T-helper 2 cell treated with Interferon-gamma antibody and Interleukin-4, amounts not matched to agents 5 μg/mL and 100 μg/mL, for 36 hours (primary cell): ENCODE measurements at regions not wholly inside any gene's neighbourhood (a gene's known extent, or its start where the extent isn't known, plus 50 kb on each side); places are given as distances from the start of the nearest gene placed in this dataset.
"Not testable (repeated sequence)": the region's sequence is repeated elsewhere in the genome, so short reads cannot be mapped to it uniquely, and the experiment has no call there.

Experiments used
- DNase-seq: peaks from one replicate; pipeline ENCODE4 v3.0.0; 2021; ENCODE audit warnings: low spot score
- H3K27ac Mint-ChIP-seq: one replicate; pipeline ENCODE4 v1.8.0; 2021; ENCODE audit warnings: mild to moderate bottlenecking, mixed read lengths
- H3K27me3 Mint-ChIP-seq: one replicate; pipeline ENCODE4 v1.8.0; 2021; ENCODE audit warnings: low read depth, mixed read lengths
- H3K36me3 Mint-ChIP-seq: one replicate; pipeline ENCODE4 v1.8.0; 2021; ENCODE audit warnings: low read depth, mixed read lengths
- H3K4me1 Mint-ChIP-seq: one replicate; pipeline ENCODE4 v1.8.0; 2021; ENCODE audit warnings: low read depth, mixed read lengths
- H3K4me3 Mint-ChIP-seq: one replicate; pipeline ENCODE4 v1.8.0; 2022; ENCODE audit warnings: mild to moderate bottlenecking, moderate library complexity, mixed read lengths
- H3K9me3 Mint-ChIP-seq: one replicate; pipeline ENCODE4 v1.8.0; 2021; ENCODE audit warnings: mixed read lengths

DNA sequence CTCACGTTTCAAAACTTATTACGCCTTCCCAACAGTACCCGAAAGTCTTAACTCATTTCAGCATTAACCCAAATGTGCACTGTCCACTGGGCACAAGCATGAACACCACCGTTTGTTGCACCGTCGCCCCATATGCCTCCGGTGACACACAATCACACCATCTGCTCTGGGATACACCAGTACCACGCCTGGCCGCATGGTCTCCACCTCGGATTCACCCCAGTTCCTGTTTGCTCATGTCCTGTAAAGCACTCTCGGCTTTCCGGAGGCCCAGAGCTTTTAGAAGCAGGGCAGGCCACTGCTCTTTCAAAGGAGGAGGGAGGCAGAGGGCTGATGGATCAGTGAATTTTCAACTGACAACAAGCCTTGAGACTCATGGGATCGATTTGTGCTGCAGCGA lies 1570.0 kb upstream of the DEFB115 start:
- Mint-ChIP-seq H3K27ac (no peak overlapping the region), H3K9me3 (peaks cover 37% of the 10 kb centered on the region), H3K4me1 (no peaks in the 10 kb centered on the region), H3K27me3 (no peaks in the 10 kb centered on the region), H3K36me3 (no peaks in the 10 kb centered on the region), H3K4me3 (no peak overlapping the region)
- DNase-seq: no peak

DNA sequence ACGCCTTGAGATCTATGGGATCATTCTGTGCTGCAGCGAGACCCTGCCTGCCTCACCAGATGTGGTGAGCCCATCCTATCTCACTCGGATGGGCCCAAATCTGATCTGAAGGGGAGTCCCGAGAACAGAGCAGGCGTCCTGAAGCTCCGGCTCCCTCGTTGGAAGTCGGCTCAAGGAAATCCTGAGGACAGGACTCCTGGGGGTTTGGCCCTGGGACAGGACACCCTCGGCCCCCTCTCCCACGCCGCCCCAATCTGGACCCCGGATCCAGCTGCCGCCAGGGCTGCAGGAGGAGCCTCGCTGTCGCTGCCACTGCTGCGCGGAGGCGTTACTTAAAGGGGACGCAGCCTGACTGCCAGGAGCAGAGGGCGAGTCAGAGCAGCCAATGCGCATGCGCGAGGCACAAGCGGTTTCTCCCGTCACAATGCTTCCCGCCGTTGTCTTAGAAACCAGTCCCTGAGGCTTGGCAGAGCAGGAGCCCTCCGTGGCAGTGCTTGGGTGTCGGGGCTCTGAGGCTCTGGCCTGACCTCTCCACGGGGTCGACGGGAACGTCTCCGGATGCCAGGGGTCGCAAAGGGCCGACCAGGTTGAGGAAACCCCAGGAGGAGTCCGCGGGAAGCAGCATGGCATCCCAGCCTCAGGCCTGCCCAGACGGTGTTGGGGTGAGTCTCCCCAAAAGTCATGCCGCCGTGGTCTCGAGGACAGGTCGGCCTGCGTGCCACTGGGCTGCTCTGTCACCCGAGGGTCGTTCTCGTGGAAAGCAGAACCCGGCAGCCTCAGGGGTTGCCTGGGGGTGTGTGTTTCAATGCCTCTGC lies 1567.8 kb upstream of the DEFB115 start:
- Mint-ChIP-seq H3K4me3 (no peak overlapping the region), H3K36me3 (no peaks in the 10 kb centered on the region), H3K9me3 (peaks cover 27% of the 10 kb centered on the region), H3K4me1 (no peaks in the 10 kb centered on the region), H3K27ac (no peak overlapping the region), H3K27me3 (no peaks in the 10 kb centered on the region)
- no peak for DNase-seq

DNA sequence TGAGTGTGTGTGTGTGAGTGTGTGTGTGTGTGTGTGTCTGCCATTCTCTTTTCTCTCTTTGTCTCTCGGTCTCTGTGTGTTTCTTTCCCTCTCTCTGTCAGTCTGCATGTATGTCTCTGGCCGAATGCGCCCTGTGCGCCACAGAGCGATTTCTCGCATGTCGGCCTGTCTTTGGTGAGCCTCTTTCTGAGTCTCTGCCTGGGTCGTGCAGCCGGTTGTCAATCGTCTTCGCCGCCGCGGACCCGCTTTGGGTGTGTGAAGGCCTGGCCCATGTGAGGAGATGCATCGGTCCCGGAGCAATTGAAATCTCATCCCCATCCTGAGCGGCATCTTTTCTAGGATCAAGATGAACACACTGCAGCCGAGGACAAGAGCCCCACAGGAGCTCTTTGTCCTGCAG lies 1567.2 kb upstream of the DEFB115 start:
- no peaks in the 10 kb centered on the region for H3K27me3 Mint-ChIP-seq
- H3K4me1 Mint-ChIP-seq: no peaks in the 10 kb centered on the region
- no peak overlapping the region for H3K27ac Mint-ChIP-seq
- peaks cover 30% of the 10 kb centered on the region for H3K9me3 Mint-ChIP-seq
- H3K36me3 Mint-ChIP-seq: no peaks in the 10 kb centered on the region
- H3K4me3 Mint-ChIP-seq: no peak overlapping the region
- DNase-seq: no peak

DNA sequence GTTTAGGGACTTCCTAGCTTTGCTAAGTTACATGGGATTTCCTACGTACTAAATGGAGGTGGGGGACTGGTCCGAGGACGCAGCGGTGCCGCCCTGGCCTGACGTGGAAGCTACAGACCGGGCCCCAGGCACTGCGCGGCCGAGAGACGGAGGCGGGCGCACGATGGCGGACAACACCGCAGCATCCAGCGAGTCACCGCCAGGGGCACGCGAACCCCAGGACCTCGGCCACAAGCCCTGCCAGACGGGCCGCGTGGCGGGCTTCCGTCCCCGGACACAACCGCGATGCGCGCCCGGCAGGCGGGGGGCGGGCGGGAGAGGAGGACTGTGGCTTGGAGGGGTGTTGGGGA lies 1516.9 kb upstream of the DEFB115 start:
- Mint-ChIP-seq H3K9me3 (peaks cover 40% of the 10 kb centered on the region), H3K4me3 (no peak overlapping the region), H3K27me3 (no peaks in the 10 kb centered on the region), H3K36me3 (peaks cover 2% of the 10 kb centered on the region), H3K4me1 (no peaks in the 10 kb centered on the region), H3K27ac (no peak overlapping the region)
- DNase-seq: no peak

DNA sequence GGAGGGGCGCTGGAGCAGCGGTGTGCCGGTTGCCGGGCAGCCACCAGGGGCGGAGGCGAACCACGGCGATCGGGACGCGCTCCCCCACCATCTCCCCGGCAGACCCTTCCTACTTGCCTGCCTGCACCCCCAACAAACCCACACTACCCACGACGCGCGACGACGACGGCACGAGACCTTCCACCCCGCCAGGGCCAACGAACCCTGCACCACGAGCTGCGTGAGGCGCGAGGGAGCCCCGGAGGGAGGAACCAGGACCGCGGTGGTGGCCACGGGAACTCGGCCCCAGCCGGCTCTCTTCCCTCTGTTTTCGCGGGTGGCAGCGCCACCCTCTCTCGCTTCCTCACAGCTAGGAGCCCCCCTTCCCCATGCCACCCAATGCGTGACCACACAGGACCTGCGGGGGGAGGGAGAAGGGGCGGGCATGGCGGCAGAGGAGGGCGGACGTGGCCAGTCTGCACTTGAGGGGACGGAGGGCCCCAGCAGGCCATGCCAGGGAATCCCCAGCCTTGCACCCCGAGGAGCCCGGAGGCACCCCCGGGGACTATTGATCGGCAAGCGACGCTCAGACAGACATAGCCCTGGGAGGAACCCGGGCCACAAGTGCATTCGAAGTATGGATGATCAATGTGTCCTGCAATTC lies 1516.4 kb upstream of the DEFB115 start:
- no peaks in the 10 kb centered on the region for H3K4me1 Mint-ChIP-seq
- H3K4me3 Mint-ChIP-seq: no peak overlapping the region
- peaks cover 35% of the 10 kb centered on the region for H3K9me3 Mint-ChIP-seq
- DNase-seq: no peak
- H3K27me3 Mint-ChIP-seq: no peaks in the 10 kb centered on the region
- H3K36me3 Mint-ChIP-seq: peaks cover 2% of the 10 kb centered on the region
- no peak overlapping the region for H3K27ac Mint-ChIP-seq

DNA sequence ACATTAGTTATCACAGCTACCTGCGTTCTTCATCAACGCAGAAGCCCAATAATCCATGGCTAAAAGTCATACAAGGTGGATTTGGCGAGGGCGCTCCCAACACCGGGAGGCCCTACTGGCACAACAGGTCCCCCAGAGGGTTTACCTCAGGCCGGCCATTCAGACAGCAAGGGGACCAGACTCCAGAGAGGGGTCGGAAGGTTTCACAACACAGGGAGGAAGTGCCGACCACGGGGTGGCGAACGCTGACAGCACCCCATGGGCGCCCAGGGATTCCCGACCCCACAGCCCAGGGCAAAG lies 1515.9 kb upstream of the DEFB115 start:
- H3K4me1 Mint-ChIP-seq: no peaks in the 10 kb centered on the region

DNA sequence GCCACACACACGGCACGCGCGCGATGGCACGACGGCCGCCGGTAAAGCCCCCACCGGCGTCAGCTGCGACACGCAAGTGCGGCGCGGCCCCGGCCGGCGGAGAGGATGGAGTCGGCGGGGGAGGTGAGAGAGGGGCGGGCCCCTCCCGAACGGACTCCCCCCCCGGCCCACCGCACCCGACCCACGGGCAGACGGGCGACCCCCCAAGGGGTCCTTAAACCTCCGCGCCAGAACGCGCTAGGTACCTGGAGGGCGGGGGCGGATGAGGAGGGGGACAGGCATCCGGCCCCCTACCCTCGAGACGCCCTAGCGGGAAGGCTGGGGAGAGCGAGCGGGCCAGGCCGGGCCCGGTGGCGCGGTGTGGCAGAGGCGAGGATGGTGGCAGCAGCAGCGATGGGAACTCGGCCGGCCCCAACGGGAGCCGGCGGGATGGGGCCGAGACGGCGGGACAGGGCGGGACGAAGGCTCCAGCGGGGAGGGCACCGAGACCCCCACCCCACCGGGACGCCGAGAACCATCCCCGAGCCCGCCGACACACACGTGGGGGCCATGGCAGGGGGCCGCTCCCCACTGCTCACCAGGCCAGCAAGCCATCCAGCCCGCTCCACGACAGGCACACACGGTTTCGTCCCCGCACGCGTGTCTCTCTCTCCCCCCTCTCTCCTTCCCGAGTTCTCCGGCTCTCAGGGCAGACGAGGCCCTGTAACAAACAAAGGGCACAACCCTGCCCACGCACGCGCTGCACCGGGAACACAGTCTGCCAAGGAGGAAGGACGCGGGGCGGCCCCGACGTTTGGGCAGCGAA lies 1515.4 kb upstream of the DEFB115 start:
- no peaks in the 10 kb centered on the region for H3K27me3 Mint-ChIP-seq
- no peak for DNase-seq
- peaks cover 36% of the 10 kb centered on the region for H3K9me3 Mint-ChIP-seq
- no peak overlapping the region for H3K4me3 Mint-ChIP-seq
- no peak overlapping the region for H3K27ac Mint-ChIP-seq
- H3K4me1 Mint-ChIP-seq: no peaks in the 10 kb centered on the region
- H3K36me3 Mint-ChIP-seq: peaks cover 2% of the 10 kb centered on the region

More for the DNA sequence above, 1515.9 kb upstream of the DEFB115 start:
- H3K27ac Mint-ChIP-seq: no peak overlapping the region
- no peaks in the 10 kb centered on the region for H3K27me3 Mint-ChIP-seq
- H3K36me3 Mint-ChIP-seq: peaks cover 2% of the 10 kb centered on the region
- H3K9me3 Mint-ChIP-seq: peaks cover 36% of the 10 kb centered on the region
- DNase-seq: no peak
- no peak overlapping the region for H3K4me3 Mint-ChIP-seq

DNA sequence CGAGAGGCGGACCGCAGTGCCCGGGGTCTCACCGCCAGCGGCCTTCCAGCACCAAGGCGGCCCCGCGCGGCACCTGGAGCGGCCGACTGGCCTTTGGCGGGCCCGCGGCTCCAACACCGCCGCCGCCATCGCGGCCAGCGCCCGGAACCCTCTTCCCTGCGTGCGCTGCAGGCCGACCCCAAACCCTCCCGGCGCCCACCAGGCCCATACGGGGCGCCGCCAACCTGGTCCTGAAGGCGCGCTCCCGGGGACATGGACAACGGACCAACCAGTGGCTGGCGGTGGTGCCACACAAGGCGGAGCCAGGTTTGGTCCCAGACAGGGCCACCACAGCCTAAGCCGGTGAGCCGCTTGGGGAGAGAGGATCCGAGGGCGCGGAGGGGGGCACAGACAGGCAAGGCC lies 1514.8 kb upstream of the DEFB115 start:
- Mint-ChIP-seq H3K36me3 (peaks cover 2% of the 10 kb centered on the region), H3K4me3 (no peak overlapping the region), H3K4me1 (no peaks in the 10 kb centered on the region), H3K27me3 (no peaks in the 10 kb centered on the region), H3K27ac (no peak overlapping the region), H3K9me3 (peaks cover 36% of the 10 kb centered on the region)
- no peak for DNase-seq

DNA sequence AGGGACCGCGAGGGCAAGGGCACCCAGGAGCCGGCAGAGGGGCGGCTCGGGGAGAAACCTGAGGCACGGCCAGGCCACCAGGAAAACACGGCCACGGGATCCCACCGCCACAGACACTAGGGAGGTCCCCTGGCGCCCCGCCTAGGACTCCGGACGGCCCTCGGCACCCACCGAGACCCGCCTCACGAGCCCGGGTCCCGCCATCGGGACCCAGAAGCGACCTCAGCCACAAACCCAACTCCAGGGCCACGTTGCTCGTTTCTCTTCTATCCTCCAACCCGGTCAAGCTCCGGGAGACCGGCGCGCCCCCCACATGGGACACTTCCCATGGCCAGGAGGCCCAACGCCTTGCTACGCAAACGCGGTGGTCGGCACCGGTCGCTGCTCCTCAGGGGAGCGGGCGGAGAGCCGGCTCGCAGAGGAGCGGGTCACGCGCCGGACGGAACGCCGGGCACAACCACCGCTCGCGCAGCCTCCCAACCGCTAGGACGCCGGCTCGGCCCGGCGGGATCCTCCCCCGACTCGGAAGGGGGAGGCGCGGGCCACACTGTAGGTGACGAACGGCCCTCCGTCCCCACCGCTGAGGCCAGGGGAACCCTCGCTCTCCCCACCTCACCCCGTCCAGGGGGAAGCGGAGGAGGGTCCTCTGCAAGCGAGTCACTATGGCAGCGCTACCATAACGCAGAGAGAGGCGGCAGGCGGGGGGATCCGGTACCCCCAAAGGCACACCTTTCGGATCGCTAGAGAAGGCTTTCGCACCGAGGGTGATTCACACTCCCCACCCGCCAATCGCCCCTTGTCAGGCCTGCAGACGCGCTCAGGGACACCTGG lies 1514.1 kb upstream of the DEFB115 start:
- peaks cover 30% of the 10 kb centered on the region for H3K9me3 Mint-ChIP-seq
- DNase-seq: no peak
- no peaks in the 10 kb centered on the region for H3K27me3 Mint-ChIP-seq
- no peak overlapping the region for H3K27ac Mint-ChIP-seq
- H3K4me1 Mint-ChIP-seq: no peaks in the 10 kb centered on the region
- no peak overlapping the region for H3K4me3 Mint-ChIP-seq
- H3K36me3 Mint-ChIP-seq: peaks cover 2% of the 10 kb centered on the region

DNA sequence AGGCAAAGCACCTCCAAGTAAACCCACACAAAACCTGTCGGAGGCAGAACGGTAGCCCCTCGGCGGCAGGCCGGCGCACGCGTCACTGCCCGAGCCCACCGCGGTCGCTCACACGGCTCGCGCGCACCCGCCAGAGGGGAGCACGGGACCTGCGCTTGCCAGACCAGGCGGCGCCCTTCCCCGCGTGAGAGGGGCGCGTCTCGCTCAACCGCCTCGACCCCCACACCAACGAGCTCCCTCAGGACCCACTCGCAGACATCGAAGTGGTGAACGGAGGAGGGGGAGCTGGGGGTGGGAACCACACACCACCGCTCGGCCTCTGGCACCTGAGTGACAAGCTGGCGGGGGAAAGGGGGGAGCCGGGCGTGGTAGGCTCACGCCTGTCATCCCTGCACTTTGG lies 1513.4 kb upstream of the DEFB115 start:
- no peaks in the 10 kb centered on the region for H3K4me1 Mint-ChIP-seq
- no peak overlapping the region for H3K27ac Mint-ChIP-seq
- DNase-seq: no peak
- H3K9me3 Mint-ChIP-seq: peaks cover 28% of the 10 kb centered on the region
- H3K36me3 Mint-ChIP-seq: peaks cover 2% of the 10 kb centered on the region
- H3K27me3 Mint-ChIP-seq: no peaks in the 10 kb centered on the region
- H3K4me3 Mint-ChIP-seq: no peak overlapping the region

DNA sequence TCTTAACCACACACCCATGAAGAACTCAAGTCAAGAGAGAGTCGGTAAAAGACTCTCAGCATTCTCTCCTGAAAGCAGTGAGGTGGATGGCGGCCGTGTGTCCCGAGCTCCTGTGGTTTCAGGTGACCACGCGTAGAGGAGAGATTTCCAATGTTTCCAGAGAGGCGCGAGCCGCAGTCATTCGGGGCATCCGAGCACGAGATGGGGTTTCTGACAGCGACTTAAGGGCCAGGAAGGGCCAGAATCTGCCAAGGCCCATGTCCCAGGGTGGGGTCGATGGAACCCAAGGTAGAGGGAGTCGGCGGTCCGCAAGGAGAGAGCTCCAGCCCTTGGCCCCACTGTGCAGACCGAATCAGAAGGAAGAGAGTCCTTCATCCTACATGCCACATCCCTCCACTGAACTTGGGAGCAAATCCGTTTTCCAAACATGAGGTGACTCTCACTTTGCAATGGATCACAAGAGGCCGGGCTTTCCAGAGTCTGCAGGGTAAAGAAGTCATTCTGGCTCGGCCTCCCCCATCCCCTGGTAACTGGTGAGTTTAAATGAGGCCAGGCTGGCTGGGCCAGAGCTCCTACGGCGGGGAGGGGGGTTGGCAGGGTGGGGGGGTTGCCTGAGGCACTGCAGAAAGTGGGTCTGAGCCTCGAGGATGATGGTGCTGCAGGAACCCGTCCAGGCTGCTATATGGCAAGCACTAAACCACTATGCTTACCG lies 1511.8 kb upstream of the DEFB115 start:
- H3K36me3 Mint-ChIP-seq, H3K27me3 Mint-ChIP-seq, DNase-seq, H3K4me3 Mint-ChIP-seq, H3K4me1 Mint-ChIP-seq, H3K27ac Mint-ChIP-seq: not testable (repeated sequence)
- H3K9me3 Mint-ChIP-seq: peaks cover 31% of the 10 kb centered on the region

DNA sequence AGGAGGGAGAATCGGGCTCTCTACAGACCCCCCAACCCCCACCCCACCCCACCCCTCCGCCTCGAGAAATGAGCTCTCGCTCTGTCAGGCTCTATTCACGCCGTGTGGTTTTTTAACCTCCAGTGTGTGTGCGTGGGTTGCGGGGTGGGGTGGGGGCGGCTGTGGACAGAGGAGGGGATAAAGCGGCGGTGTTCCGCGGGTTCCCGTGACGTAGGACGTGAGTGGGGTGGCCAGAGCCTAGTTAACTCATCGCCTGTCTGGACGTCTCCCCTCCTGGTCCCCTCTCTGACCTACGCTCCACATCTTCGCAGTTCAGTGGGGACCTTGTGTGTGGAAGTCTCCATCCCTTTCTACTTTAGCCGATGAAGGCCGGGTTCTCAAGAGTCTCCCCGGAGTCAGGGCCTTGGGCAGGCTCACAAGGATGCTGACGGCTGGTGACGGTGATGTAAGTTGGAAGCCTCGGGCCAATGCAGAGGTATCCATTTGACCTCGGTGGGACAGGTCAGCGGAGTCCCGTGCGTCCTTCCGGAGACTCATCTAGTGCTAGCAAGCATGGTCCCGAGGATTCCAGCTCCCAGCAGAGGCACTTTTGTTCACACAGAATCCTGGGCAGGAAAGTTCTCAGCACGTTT lies 1507.1 kb upstream of the DEFB115 start:
- Mint-ChIP-seq H3K9me3 (peaks cover 59% of the 10 kb centered on the region), H3K36me3 (peaks cover 7% of the 10 kb centered on the region), H3K4me1 (peaks cover 5% of the 10 kb centered on the region), H3K27me3 (no peaks in the 10 kb centered on the region), H3K27ac (no peak overlapping the region), H3K4me3 (no peak overlapping the region)
- DNase-seq: no peak
